GM21825 (cell line): ENCODE measurements at regions not wholly inside any gene's neighbourhood (a gene's known extent, or its start where the extent isn't known, plus 50 kb on each side); places are given as distances from the start of the nearest gene placed in this dataset.
"Not testable (repeated sequence)": the region's sequence is repeated elsewhere in the genome, so short reads cannot be mapped to it uniquely, and the experiment has no call there.

Experiments used
- ATAC-seq: cut with Tn5 transposase; IDR thresholded peaks from one replicate; pipeline ENCODE4 v1.9.1; 2021; ENCODE audit warnings: mild to moderate bottlenecking, moderate library complexity; ENCODE audit not compliant: unreplicated experiment

DNA sequence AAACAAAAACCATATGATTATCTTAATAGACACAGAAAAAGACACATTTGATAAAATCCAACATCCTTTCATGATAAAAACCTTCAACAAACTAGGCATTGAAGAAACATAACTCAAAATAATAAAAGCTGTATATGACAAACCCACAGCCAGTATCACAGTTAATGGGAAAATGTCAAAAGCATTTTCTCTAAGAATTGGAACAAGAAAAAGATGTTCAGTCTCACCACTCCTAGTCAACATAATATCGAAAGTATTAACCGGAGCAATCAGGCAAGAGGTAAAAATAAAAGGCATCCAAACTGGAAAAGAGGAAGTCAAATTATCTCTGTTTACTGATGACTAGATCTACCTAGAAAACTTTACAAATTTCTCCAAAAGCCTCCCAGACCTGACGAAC lies 684.2 kb upstream of the SPRY2 start:
- no peak for ATAC-seq

DNA sequence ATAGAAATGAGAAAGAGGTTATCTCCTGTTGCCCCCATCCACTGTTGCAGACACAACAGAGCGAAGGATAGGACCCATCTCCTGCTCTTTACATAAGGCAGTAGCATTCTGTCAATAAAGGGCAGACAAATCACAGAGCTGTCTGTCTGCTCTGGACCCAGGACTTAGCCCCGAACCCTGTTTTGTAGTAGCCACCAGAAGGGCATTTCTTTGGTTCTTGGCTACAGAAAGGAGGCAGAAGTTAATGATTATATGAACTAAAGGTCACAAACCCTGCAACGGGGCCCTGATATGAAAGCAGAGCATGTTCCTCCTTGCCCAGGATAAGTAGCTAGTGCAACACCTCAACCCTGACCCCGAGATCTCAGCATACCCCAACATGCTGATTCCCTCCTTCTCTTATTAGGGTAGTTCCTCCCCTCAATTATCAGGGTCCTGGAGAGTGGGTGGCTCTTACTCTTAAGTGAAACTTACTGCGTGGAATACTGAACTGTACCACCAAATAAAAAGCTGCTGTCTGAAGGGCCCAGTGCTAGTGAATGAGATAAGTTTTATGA lies 680.4 kb upstream of the SPRY2 start:
- no peak for ATAC-seq

DNA sequence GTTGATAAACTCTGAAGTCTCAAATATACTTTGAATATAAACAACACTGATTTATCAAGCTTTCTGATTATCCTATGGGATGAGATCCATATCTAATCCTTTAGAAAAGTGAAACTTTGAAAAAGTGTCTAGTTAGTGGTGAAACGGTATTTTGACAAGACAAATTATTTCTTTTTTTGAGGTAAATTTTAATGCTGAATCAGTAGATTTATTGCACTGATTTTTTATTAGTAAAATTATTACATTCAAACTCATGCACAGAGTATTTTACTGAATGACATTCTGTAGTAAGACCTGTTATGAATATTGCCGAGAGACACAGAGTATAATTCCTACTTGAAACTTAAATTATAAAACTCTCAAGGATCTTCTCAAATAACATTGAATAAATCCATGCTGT lies 679.1 kb upstream of the SPRY2 start:
- ATAC-seq: no peak

DNA sequence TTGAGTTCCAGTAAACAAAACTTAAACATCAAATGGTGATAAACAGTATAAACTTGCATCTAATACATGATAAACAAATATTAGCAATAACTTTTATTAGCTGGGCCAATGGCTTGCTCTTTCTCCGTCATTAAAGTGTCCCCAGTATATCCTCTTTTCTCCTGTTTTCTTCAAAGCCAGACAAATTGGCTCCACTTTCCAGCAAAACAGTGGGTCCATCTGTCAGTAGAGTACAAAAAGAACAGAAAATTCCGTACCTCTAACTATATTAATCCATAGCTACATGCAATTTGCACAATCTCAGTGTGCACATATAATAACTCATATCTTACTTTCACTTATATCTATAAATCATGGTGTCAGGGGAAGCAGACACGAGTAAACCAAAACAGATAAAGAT lies 678.0 kb upstream of the SPRY2 start:
- no peak for ATAC-seq

DNA sequence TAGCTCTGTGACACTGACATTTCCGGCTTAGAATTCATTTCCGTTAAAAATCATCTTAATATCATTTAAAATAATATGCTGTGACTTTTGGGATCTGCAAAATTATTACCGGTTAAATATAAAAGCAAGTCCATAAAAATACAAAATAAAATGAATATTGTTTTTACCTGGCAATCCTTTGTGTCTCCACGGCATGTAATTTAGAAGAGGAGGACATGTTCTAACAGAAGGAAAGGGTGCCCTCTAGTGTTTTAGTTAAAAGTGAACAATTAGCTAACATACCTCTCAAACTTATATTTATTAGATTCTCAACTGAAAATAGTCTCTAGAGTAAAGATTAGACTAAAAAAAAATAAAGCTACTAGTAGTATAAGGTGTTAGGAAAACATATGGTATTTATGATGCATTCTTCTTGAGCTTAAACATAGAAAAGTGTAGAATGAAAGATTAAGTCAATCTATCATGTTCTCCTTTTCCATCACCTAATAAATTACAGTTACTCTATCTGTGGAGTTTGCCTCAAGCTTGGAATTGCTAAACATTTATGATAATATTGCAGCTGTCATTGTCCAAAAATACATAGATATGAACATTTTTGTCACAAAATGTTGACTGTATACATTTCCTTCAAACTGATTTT lies 676.7 kb upstream of the SPRY2 start:
- no peak for ATAC-seq

DNA sequence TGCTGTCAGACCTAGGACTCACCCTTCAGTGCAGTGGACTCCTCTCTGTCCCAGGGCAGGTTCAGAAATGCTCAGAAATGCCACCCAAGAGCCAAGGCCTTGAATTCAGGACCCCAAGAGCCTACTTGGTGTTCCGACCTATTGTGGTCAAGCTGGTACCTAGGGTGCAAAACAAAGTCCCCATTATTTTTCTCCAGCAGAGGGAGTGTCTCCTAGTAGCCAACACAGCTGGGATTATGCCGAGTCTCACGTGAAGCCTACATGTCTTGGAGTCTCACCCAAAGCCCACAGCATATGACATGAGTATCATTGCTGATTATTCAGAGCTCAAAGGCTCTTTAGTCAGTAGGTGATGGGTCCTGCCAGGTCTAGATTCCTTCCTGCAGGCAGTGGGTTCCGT lies 671.1 kb upstream of the SPRY2 start:
- ATAC-seq: no peak

DNA sequence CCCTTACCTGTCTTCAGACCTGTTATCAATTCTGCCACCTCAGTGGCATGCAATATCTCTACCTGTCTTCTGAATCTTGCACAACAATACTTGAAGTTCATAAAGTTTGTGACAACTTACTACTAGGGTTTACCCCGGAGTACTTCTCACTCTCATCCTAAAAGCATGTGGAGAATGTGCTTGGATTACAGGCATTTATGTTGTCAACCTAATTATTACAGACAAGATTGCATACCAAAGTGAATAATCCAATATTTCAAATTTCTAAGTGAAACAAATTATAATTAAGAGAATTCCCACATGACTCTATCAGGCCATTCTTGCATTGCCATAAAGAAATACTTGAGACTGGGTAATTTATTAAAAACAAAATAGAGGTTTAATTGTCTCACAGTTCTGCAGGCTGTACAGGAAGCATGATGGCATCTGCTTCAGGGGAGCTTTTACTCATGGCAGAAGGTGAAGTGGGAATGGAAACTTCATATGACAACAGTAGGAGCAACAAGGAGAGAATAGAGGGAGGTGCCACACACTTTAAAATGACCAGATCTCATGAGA lies 661.0 kb upstream of the SPRY2 start:
- ATAC-seq: no peak

DNA sequence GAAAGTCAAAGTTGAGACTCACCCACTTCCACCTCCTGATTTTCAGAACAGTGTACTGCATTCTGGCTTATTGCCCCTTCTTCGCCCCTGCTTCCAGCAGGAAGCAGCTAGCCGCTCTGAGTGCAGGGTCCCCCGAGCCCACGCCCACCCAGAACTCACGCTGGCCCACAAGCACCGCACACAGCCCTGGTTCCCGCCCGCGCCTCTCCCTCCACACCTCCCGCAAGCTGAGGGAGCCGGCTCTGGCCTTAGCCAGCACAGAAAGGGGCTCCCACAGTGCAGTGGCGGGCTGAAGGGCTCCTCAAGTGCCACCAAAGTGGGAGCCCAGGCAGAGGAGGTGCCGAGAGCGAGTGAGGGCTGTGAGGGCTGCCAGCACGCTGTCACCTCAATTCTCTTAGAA lies 657.7 kb upstream of the SPRY2 start:
- not testable (repeated sequence) for ATAC-seq

DNA sequence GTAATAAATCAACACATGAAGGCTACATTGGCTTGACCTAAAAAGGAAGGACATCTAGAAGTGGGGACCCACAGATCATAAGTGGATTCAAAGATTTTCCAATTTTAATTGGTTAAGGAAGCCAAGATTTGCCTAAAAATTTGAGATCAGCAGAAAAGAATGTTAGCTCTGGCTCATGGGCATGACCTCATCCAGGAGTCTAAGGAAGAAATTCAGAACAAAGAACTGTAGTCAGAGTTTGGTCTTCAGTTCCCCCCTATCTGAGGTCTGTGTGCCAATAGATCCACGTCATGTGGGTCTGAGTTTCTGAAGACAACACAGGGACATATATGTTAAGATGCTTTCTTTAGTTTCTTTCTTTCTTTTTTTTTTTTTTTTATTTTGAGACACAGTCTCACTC lies 648.8 kb upstream of the SPRY2 start:
- no peak for ATAC-seq

DNA sequence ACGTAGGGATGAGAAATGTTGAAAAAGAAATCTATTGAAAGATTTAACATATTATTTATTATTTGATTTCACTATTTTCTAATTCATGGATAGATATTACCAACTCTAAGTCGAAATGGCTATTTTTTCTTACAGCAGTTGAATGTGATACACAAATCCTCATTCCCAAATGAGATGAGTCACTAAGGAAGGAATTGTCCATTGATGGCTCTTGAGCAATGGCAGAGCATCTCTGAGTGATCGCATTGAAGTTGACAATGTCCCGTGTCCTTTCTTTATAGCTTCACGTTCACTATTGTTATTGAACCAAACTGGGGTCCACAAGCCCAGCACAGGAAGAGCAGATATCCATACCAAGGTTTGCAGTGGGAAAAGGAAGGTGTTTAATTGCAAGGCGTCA lies 648.3 kb upstream of the SPRY2 start:
- ATAC-seq: no peak

DNA sequence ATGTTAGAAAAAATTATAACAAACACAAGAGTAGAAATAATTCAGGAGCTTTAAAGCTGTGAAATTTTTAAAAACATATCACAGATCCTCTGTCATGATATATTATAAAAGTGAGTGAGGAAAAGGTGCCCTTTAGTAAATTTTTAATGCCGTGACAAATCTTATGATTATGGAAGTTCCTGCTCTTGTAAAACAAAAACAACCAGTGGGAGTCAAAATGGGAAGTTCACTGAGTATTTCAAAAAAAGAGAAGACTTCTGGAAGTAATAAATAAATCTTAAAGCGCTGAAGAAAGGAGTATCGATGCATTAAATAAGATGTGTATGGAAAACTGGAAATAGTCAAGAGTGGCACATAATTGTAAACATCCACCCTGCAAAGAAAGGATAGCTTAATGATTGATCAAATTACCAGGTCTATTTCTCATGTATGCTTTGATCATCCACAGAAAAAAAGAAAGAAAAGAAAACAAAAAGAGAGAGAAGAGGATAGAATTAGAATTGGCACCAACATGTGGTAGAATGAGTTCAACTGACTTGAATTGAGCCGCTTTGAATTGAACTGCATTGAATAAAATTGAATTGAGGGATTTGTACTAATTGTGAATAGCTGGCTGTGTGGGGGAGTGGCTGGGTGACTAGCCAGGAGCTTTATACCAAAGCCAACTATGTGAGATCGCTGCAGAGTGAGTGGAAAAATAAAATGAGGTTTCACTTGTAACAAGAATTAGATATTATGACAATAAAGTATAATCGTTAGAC lies 647.6 kb upstream of the SPRY2 start:
- ATAC-seq: no peak

DNA sequence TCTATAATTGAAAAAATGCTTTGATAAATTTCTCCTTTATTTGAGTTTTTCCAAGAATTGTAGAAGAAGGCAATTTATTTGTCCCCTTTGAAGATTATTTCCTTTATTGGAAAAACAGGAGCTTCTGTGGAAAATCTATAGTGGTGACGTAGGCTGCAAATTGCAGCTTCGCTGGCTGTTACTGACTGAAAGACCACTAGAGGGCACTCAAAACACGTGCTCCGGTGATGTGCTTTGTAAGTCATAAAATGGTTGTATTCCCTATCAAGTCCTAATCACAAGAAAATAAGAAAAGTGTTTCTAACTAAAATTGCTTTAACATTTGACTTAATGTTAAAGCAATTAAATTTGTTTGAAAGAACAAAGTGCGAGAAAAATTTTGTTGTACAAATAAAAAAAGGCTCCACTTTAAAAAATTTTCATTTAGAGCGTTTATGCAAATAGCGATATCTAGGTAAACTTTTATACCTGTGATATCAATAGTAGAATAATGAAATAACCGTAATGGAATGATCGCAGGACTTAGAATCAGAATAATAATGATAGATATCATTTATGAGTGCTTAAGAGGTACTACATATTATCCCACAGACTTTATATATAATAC lies 638.2 kb upstream of the SPRY2 start:
- peak; percentile 96 for ATAC-seq

DNA sequence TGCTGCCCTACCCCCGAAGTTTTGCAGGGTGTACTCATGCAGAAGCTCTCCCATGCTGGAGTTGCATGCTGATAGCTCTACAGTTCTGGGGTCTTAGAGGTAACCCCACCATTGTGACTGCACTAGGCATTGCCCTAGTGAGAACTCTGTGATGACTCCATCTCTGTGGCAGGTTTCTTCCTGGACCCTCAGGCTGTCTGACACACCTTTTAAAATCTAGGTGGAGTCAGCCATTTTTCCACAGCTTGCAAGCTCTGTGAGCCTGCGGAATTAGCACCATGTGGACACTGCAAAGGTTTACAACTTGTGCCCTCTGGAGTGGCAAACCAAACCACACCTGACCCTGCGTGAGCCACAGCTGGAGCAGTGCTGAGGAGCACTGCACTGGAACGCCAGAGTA lies 636.2 kb upstream of the SPRY2 start:
- no peak for ATAC-seq

DNA sequence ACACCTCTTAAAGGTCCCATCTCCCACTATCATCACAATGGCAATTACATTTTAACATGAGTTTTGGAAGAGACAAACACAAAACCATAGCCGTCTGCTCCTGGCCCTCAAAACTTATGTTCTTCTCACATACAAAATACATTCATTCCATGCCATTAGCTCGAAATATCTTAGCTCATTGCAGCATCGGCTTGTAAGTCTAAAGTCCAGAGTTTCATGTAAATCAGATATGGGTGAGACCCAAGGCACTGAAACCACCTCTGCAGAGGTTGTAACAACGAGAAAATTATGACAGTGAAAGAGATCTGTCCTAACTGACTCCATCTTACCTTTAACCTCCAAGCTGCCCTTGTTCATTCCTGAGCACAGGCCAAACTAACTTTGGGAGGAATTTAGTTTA lies 635.0 kb upstream of the SPRY2 start:
- ATAC-seq: no peak

DNA sequence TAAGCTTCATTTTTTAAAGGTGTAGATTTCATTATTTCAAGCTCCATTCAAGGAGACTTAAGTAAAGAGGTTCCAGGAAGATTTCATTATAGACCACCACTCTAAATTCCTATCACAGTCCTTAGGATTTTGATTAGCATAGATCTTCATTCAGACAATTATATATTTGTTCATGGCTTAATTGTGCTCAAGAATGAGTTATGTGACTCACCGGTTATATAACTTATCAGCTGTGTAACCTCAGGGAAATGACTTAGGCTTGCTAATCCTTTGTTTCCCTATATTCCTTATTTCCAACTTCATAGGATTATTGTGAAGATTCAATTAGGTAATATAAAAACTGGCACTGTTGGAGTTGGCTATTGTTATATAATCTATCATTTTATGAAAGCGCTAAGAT lies 632.8 kb upstream of the SPRY2 start:
- ATAC-seq: no peak

DNA sequence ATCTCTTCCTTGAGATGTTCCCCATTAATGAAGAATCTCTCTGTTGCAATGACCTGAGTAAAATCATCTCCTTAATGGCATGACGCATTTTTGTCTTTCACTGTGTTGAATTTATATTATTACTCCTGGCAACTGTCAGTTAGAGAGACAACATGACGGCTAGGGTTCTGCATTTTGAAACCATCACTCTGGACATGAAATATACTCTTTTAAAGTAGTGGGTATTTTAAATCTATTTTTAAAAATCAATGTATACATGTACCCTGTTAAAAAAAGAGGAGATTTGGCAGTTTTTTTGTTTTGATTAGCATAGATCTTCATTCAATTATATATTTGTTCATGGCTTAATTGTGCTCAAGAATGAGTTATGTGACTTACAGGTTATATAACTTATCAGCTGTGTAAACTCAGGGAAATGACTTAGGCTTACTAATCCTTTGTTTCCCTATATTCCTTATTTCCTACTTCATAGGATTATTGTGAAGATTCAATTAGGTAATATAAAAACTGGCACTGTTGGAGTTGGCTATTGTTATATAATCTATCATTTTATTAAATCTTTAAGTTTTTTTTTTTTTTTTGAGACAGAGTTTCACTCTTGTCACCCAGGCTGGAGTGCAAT lies 632.0 kb upstream of the SPRY2 start:
- no peak for ATAC-seq

DNA sequence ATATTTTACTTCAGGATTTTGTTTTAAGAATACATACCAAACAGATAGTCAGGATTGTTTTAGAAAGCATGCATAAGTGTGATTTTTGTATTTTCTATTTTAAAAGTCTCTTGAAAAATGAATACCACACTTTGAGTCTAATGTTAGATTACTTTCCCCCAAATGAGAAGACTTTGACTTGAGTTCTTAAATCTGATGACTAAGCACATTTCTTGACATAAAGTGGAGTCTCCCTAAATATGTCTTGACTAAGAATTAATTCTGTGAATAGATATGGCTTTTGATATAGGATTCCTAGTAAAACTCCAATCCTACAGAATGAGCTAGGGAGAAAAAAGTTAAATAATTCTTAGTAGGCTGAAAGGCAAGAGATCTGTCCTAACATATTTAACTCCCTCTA lies 624.2 kb upstream of the SPRY2 start:
- no peak for ATAC-seq

DNA sequence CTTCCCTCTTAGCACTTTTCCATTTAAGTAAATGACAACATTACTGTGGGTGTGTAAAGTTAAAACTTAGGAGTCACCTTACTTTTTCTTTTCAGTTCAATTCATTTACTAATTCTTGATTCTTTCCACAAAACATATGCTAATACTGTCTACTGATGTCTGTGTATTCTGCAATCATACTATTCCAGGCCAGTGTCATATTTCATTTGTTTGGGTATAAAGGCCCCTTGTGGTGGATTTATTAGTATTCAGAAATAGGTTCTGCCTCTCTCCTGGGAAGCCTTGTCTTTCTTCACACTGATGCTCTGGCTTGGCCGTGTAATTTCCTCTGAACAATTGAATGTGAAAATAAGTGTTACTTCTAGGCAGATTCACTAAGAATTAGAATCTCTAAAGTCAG lies 621.9 kb upstream of the SPRY2 start:
- no peak for ATAC-seq

DNA sequence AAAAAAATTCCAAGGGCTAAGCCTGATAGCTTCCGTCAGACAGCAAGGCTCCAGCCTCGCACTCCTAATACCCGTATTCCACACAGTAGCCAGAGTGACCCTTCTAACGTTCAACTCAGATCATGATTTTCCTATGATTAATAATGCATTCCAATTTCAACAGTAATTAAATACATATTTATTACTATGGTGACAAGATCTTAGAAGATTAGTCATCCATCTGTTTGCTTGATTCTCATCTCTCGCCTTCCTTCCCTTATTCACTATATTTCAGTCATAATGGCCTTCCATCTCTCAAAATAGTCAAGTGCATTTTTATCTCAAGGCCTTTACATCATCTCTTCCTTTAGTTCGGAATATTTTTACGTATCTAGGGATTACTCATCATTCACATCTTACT lies 621.2 kb upstream of the SPRY2 start:
- no peak for ATAC-seq

DNA sequence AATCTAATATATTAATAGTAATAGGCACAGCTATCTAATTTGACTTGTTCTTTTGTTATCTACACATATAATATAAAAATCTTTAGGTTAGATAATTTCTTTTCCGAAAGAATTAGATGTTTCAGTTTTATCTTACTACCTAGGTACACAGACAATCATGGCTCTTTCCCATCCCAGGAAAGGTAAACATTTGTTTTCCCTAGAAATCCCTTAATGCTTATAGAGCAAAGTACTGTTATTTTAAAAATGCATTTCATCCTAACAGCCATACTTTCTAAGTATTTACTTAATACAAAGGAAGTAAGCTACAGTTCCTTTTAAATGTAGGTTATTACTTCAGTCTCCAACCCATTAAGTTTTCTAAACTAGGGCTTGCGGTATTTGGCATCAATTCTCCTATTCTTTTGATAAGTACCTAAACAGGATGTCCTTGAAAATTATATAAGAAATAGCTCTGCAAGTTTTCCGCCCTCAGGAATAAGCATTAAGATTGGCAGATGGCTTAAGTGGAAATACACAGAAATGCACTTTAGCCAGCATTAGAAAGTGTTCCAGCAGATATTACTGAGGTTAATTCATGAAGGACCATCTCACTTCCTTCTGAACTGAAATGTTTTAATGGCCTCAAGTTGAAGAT lies 616.2 kb upstream of the SPRY2 start:
- no peak for ATAC-seq

DNA sequence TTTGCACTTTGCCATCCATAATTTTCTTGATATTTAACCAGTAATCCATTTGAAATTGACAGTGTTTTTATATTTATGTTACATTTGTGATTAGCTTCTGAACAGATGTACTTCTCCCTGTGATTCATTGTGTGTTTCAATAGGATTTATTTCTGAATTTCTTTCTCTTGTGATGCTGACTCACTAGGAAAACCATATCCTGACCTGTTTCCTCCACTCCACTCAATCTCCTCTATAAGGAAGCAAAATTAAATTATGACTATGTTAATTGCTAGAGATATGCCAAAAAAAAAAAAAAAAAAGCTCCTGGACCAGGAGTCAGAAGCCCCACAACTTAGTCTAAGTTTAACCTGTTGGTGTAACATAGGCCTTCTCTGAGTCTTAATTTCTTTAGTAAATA lies 614.6 kb upstream of the SPRY2 start:
- no peak for ATAC-seq
